ENCODE measurements at regions not wholly inside any gene's neighbourhood (a gene's known extent, or its start where the extent isn't known, plus 50 kb on each side); places are given as distances from the start of the nearest gene placed in this dataset.
A peak's percentile ranks its signal among the peaks of the same experiment; 100 is the strongest.

GRCh38 chr9:12993466-12993865 lies 218.6 kb downstream of the LURAP1L start:
- peaks cover 0 to 5% (median 0%) of the 10 kb centered on the region in 8 donors for H3K9me3 ChIP-seq

GRCh38 chr9:12997009-12997408 lies 222.2 kb downstream of the LURAP1L start:
- DNase-seq: no peak
- 10 to 32% (median 24%) methylated on average over 3 of the region's 3 CpGs for WGBS, 5 donors
- intact Hi-C loops (cut with DNase I; ENCODE audit: low total_unique reads): no loop called here

More at GRCh38 chr9:12993466-12993865, 218.6 kb downstream of the LURAP1L start:
- no peak overlapping the region for H3K4me3 ChIP-seq
- no peaks in the 10 kb centered on the region for H3K27me3 ChIP-seq (replicated peaks in 1 of 7)
- intact Hi-C loops (cut with DNase I; ENCODE audit: low total_unique reads): no loop called here
- TF ChIP-seq POLR2A (IDR thresholded peaks at IDR 0.05) (no peak), POLR2AphosphoS5 (IDR thresholded peaks at IDR 0.05) (no peak)
- TF ChIP-seq, protein P1, sequence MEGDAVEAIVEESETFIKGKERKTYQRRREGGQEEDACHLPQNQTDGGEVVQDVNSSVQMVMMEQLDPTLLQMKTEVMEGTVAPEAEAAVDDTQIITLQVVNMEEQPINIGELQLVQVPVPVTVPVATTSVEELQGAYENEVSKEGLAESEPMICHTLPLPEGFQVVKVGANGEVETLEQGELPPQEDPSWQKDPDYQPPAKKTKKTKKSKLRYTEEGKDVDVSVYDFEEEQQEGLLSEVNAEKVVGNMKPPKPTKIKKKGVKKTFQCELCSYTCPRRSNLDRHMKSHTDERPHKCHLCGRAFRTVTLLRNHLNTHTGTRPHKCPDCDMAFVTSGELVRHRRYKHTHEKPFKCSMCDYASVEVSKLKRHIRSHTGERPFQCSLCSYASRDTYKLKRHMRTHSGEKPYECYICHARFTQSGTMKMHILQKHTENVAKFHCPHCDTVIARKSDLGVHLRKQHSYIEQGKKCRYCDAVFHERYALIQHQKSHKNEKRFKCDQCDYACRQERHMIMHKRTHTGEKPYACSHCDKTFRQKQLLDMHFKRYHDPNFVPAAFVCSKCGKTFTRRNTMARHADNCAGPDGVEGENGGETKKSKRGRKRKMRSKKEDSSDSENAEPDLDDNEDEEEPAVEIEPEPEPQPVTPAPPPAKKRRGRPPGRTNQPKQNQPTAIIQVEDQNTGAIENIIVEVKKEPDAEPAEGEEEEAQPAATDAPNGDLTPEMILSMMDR (IDR thresholded peaks at IDR 0.05 in 8 of 11, conservative IDR thresholded peaks at IDR 0.05 in 3 of 11): no peak
- 65 to 80% (median 75%) methylated on average over 2 of the region's 2 CpGs for WGBS, 5 donors
- H3K27ac ChIP-seq: no peak overlapping the region
- no peak for DNase-seq
- no peaks in the 10 kb centered on the region for H3K4me1 ChIP-seq
- no peaks in the 10 kb centered on the region for H3K36me3 ChIP-seq

GRCh38 chr9:13001989-13002580 lies 227.3 kb downstream of the LURAP1L start:
- TF ChIP-seq POLR2A (IDR thresholded peaks at IDR 0.05): no peak
- H3K4me1 ChIP-seq: peaks cover 0 to 4% (median 0%) of the 10 kb centered on the region in 6 donors
- no peaks in the 10 kb centered on the region for H3K36me3 ChIP-seq
- H3K27me3 ChIP-seq (replicated peaks in 1 of 7): no peaks in the 10 kb centered on the region
- H3K9me3 ChIP-seq: peaks cover 0 to 17% (median 8%) of the 10 kb centered on the region in 8 donors
- peak overlapping the region in 2 of 8 donors; percentile 15 to 21 for H3K4me3 ChIP-seq
- WGBS, 5 donors: 43 to 61% (median 57%) methylated on average over 4 of the region's 4 CpGs
- no peak for DNase-seq
- peak overlapping the region in 2 of 8 donors; percentile 5 to 25 for H3K27ac ChIP-seq
- intact Hi-C loops (cut with DNase I; ENCODE audit: low total_unique reads): no loop called here

More at GRCh38 chr9:12997009-12997408, 222.2 kb downstream of the LURAP1L start:
- no peak overlapping the region for H3K4me3 ChIP-seq
- TF ChIP-seq POLR2AphosphoS5 (IDR thresholded peaks at IDR 0.05): no peak
- TF ChIP-seq POLR2A (IDR thresholded peaks at IDR 0.05): no peak
- TF ChIP-seq, protein P1 (IDR thresholded peaks at IDR 0.05 in 8 of 11, conservative IDR thresholded peaks at IDR 0.05 in 3 of 11): no peak
- no peak overlapping the region for H3K27ac ChIP-seq
- peaks cover 0 to under 1% (median 0%) of the 10 kb centered on the region in 6 donors for H3K4me1 ChIP-seq
- no peaks in the 10 kb centered on the region for H3K27me3 ChIP-seq (replicated peaks in 1 of 7)
- H3K36me3 ChIP-seq: no peaks in the 10 kb centered on the region
- peaks cover 0 to 5% (median 0%) of the 10 kb centered on the region in 8 donors for H3K9me3 ChIP-seq

DNA sequence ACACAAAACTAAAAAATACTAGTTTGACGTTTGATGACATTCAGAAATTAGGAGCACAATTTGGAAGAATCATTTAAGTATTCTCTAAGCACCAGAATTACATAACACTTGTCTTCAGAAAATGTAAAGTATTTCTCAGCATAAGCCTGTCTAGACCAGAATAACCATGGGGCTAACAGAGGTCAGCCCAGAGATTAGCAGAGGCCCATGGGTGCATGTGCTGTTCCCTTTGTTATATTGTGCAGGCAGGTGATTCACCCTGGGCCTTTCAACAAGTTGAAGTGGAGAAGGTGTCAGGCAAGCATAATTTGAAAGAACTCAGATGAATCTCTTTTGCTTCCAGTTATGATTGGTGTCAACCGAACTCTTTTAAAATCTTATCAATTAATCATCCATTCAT lies 227.9 kb downstream of the LURAP1L start:
- 70 to 86% (median 73%) methylated on average over 2 of the region's 2 CpGs for WGBS, 5 donors
- no peak for TF ChIP-seq POLR2A (IDR thresholded peaks at IDR 0.05)
- no peak for TF ChIP-seq POLR2AphosphoS5 (IDR thresholded peaks at IDR 0.05)
- TF ChIP-seq, protein P1 (IDR thresholded peaks at IDR 0.05 in 8 of 11, conservative IDR thresholded peaks at IDR 0.05 in 3 of 11): no peak
- Histone ChIP-seq H3K27ac (no peak overlapping the region), H3K27me3 (replicated peaks in 1 of 7) (no peaks in the 10 kb centered on the region), H3K36me3 (no peaks in the 10 kb centered on the region), H3K4me1 (peaks cover 0 to 4% (median 0%) of the 10 kb centered on the region in 6 donors), H3K9me3 (peaks cover 0 to 19% (median 8%) of the 10 kb centered on the region in 8 donors), H3K4me3 (no peak overlapping the region)
- intact Hi-C loops (cut with DNase I; ENCODE audit: low total_unique reads): no loop called here
- no peak for DNase-seq
